ENCODE measurements at regions not wholly inside any gene's neighbourhood (a gene's known extent, or its start where the extent isn't known, plus 50 kb on each side); places are given as distances from the start of the nearest gene placed in this dataset.

DNA sequence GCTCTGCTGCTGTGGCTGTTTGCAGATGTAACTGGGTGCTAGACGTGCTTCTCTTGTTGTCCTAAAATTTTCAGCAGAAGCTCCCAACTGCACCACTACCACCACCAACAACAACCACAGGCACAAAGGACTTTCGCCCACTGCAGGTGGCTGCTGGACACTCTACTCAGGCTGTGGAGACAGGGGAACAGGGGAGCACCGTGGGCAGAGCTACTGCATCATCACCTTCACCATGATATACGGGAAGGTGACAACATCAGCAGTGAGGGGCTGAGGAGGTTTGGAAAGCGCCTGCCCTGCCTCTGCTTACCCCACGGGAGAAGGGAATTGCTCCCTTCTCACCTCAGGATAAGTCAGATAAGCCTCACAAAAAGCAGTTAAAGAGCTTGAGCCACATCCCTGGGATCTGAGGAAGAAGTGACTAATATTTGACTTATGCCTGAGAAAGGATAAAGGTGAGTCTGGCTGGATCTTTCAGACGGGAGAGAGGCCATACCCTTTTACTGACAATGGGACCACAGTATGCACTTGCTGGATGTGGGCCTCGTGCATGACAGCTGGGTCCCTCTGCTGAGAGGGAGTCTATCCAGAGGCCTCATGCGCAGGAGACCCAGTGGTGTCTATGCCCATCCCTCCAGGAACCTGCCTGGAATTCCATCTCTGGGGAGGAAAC lies 217.6 kb downstream of the KLF6 start:
- H2AFZ ChIP-seq (ENCODE audit: low read length) = no peak overlapping the region
- no peak overlapping the region for H3K9ac ChIP-seq (ENCODE audit: low read length)
- ChIA-PET POLR2A (ENCODE audit: unreplicated experiment) (no interaction called here), CTCF (no interaction called here)
- H3K36me3 ChIP-seq (ENCODE audit: low read depth, low read length) = no peaks in the 10 kb centered on the region
- 0 out of 2 replicates have a peak overlapping the region, but pooled peaks have one; percentile 21 for H3K4me2 ChIP-seq (ENCODE audit: low read length)
- ATAC-seq (peak; percentile 70), DNase-seq (peak; percentile 41)
- BruUV-seq (replicated peaks) = no TSS peak
- peaks cover 10% of the 10 kb centered on the region for H3K4me1 ChIP-seq (ENCODE audit: insufficient read depth, low read length)
- H4K20me1 ChIP-seq (ENCODE audit: low read length) = no peaks in the 10 kb centered on the region
- H3K79me2 ChIP-seq (ENCODE audit: low read length) = no peaks in the 10 kb centered on the region
- no peak overlapping the region for H3K27ac ChIP-seq (ENCODE audit: low read length)
- TF ChIP-seq EZH2phosphoT487 (IDR thresholded peaks at IDR 0.05; ENCODE audit: borderline replicate concordance, low read length) = no peak
- TF ChIP-seq, protein P1, sequence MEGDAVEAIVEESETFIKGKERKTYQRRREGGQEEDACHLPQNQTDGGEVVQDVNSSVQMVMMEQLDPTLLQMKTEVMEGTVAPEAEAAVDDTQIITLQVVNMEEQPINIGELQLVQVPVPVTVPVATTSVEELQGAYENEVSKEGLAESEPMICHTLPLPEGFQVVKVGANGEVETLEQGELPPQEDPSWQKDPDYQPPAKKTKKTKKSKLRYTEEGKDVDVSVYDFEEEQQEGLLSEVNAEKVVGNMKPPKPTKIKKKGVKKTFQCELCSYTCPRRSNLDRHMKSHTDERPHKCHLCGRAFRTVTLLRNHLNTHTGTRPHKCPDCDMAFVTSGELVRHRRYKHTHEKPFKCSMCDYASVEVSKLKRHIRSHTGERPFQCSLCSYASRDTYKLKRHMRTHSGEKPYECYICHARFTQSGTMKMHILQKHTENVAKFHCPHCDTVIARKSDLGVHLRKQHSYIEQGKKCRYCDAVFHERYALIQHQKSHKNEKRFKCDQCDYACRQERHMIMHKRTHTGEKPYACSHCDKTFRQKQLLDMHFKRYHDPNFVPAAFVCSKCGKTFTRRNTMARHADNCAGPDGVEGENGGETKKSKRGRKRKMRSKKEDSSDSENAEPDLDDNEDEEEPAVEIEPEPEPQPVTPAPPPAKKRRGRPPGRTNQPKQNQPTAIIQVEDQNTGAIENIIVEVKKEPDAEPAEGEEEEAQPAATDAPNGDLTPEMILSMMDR (conservative IDR thresholded peaks at IDR 0.05; ENCODE audit: low read depth, low read length) = no peak
- TF ChIP-seq EZH2 (IDR thresholded peaks at IDR 0.05; ENCODE audit: low read length, unreplicated experiment) = no peak
- no peaks in the 10 kb centered on the region for H3F3A ChIP-seq (ENCODE audit: low read length, unreplicated experiment)
- no peaks in the 10 kb centered on the region for H3K9me3 ChIP-seq (ENCODE audit: low read length)
- H3K9me2 ChIP-seq (replicated peaks; ENCODE audit: low read length) = no peaks in the 10 kb centered on the region
- intact Hi-C loops (cut with micrococcal nuclease) = no loop called here
- no peak overlapping the region for H3K4me3 ChIP-seq (ENCODE audit: low read length)
- no peaks in the 10 kb centered on the region for H3K27me3 ChIP-seq (ENCODE audit: low read length)

DNA sequence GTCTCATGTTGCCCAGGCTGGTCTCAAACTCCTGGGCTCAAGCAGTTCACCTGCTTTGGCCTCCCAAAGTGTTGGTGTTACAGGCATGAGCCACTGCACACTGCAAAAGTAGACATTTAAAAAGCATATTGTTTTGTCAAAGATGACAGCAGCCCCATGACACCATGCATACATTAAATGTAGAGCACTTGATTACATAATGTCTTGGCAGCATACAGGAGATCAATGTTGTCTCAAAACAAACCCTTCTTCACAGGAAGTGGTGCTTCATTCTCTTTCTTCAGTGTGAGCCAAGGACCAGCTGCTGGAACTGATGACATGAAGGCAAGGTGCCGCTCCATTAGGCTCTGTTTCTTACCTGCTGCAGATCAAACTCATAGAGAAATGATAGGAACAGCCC lies 218.4 kb downstream of the KLF6 start:
- POLR2A ChIA-PET (ENCODE audit: unreplicated experiment) = no interaction called here
- CTCF ChIA-PET = no interaction called here
- no peak for ATAC-seq

More for the DNA sequence above, 218.4 kb downstream of the KLF6 start:
- BruUV-seq (replicated peaks) = no TSS peak
- no peaks in the 10 kb centered on the region for H3K79me2 ChIP-seq (ENCODE audit: low read length)
- no peak overlapping the region for H3K27ac ChIP-seq (ENCODE audit: low read length)
- H3K9me3 ChIP-seq (ENCODE audit: low read length) = no peaks in the 10 kb centered on the region
- DNase-seq = no peak
- H3K9ac ChIP-seq (ENCODE audit: low read length) = no peak overlapping the region
- no peaks in the 10 kb centered on the region for H3K36me3 ChIP-seq (ENCODE audit: low read depth, low read length)
- TF ChIP-seq EZH2 (IDR thresholded peaks at IDR 0.05; ENCODE audit: low read length, unreplicated experiment) (no peak), EZH2phosphoT487 (IDR thresholded peaks at IDR 0.05; ENCODE audit: borderline replicate concordance, low read length) (no peak)
- TF ChIP-seq, protein P1 (conservative IDR thresholded peaks at IDR 0.05; ENCODE audit: low read depth, low read length) = no peak
- H3K4me2 ChIP-seq (ENCODE audit: low read length) = no peak overlapping the region
- no peaks in the 10 kb centered on the region for H3K27me3 ChIP-seq (ENCODE audit: low read length)
- no peaks in the 10 kb centered on the region for H3F3A ChIP-seq (ENCODE audit: low read length, unreplicated experiment)
- peaks cover 10% of the 10 kb centered on the region for H3K4me1 ChIP-seq (ENCODE audit: insufficient read depth, low read length)
- H2AFZ ChIP-seq (ENCODE audit: low read length) = no peak overlapping the region
- intact Hi-C loops (cut with micrococcal nuclease) = no loop called here
- no peak overlapping the region for H3K4me3 ChIP-seq (ENCODE audit: low read length)
- H3K9me2 ChIP-seq (replicated peaks; ENCODE audit: low read length) = no peaks in the 10 kb centered on the region
- H4K20me1 ChIP-seq (ENCODE audit: low read length) = no peaks in the 10 kb centered on the region

Data from PC-3 (cell line).